ENCODE measurements at regions not wholly inside any gene's neighbourhood (a gene's known extent, or its start where the extent isn't known, plus 50 kb on each side); places are given as distances from the start of the nearest gene placed in this dataset.

GRCh38 chr1:58896246-58897183 lies 112.7 kb upstream of the JUN start:
- H3K9me3 ChIP-seq (ENCODE audit: control insufficient read depth, insufficient read depth, low read length): no peaks in the 10 kb centered on the region
- H3K4me3 ChIP-seq (ENCODE audit: low read depth, low read length): no peak overlapping the region
- ChIA-PET CTCF (no interaction called here), POLR2A (no interaction called here)
- no peak for DNase-seq (ENCODE audit: low read depth, low spot score)
- H3K27me3 ChIP-seq (ENCODE audit: control insufficient read depth, insufficient read depth, low read length): no peaks in the 10 kb centered on the region
- no peak overlapping the region for H3K27ac ChIP-seq (ENCODE audit: low read depth, low read length)
- no peak for TF ChIP-seq CTCF (IDR thresholded peaks at IDR 0.05; ENCODE audit: low read depth, low read length)

- POLR2A ChIA-PET: interaction anchor here (0.5 kb wide), 2 partner anchors 11 to 195 kb away, joined by 3 to 4 read pairs; no protein-coding TSS in a partner anchor
- Histone ChIP-seq H3K27me3 (ENCODE audit: control insufficient read depth, insufficient read depth, low read length) (no peaks in the 10 kb centered on the region), H3K4me3 (ENCODE audit: low read depth, low read length) (no peak overlapping the region), H3K27ac (ENCODE audit: low read depth, low read length) (no peak overlapping the region), H3K9me3 (ENCODE audit: control insufficient read depth, insufficient read depth, low read length) (no peaks in the 10 kb centered on the region)
- no peak for TF ChIP-seq CTCF (IDR thresholded peaks at IDR 0.05; ENCODE audit: low read depth, low read length)
- DNase-seq (ENCODE audit: low read depth, low spot score): no peak
- CTCF ChIA-PET: interaction anchor here (0.6 kb wide), 2 partner anchors 269 to 274 kb away, joined by 3 to 7 read pairs; no protein-coding TSS in a partner anchor
Observed at GRCh38 chr1:58898739-58899586, 115.1 kb upstream of the JUN start.

GRCh38 chr1:58899587-58900271 lies 115.9 kb upstream of the JUN start:
- Histone ChIP-seq H3K4me3 (ENCODE audit: low read depth, low read length) (no peak overlapping the region), H3K27ac (ENCODE audit: low read depth, low read length) (no peak overlapping the region), H3K9me3 (ENCODE audit: control insufficient read depth, insufficient read depth, low read length) (no peaks in the 10 kb centered on the region), H3K27me3 (ENCODE audit: control insufficient read depth, insufficient read depth, low read length) (no peaks in the 10 kb centered on the region)
- CTCF ChIA-PET: interaction anchor here (0.6 kb wide), 1 partner anchor 246 kb away, joined by 4 read pairs; no protein-coding TSS in a partner anchor
- POLR2A ChIA-PET: interaction anchor here (0.5 to 1.7 kb wide), 3 partner anchors 16 to 834 kb away, joined by 3 to 4 read pairs (median 4); no protein-coding TSS in a partner anchor
- no peak for DNase-seq (ENCODE audit: low read depth, low spot score)
- TF ChIP-seq CTCF (IDR thresholded peaks at IDR 0.05; ENCODE audit: low read depth, low read length): no peak

- ChIA-PET POLR2A (interaction anchor here (0.6 to 1.7 kb wide), 2 partner anchors 17 to 833 kb away, joined by 3 to 4 read pairs; no protein-coding TSS in a partner anchor), CTCF (interaction anchor here (0.6 kb wide), 1 partner anchor 246 kb away, joined by 4 read pairs; no protein-coding TSS in a partner anchor)
- no peaks in the 10 kb centered on the region for H3K27me3 ChIP-seq (ENCODE audit: control insufficient read depth, insufficient read depth, low read length)
- DNase-seq (ENCODE audit: low read depth, low spot score): no peak
- H3K4me3 ChIP-seq (ENCODE audit: low read depth, low read length): no peak overlapping the region
- H3K9me3 ChIP-seq (ENCODE audit: control insufficient read depth, insufficient read depth, low read length): no peaks in the 10 kb centered on the region
- H3K27ac ChIP-seq (ENCODE audit: low read depth, low read length): no peak overlapping the region
- no peak for TF ChIP-seq CTCF (IDR thresholded peaks at IDR 0.05; ENCODE audit: low read depth, low read length)
Observed at GRCh38 chr1:58900396-58900795, 116.5 kb upstream of the JUN start.

Measured in AG04450 (cell line).